Frontal cortex (tissue), 3 donors: ENCODE measurements at regions not wholly inside any gene's neighbourhood (a gene's known extent, or its start where the extent isn't known, plus 50 kb on each side); places are given as distances from the start of the nearest gene placed in this dataset.

ENCODE experiments used
- DNase-seq, 2 donors: peaks; one replicate each; pipeline ENCODE4 v3.0.0; 2012; ENCODE audit warnings: low spot score in 2 of 2
- FAIRE-seq: peaks from 2 replicates; lab custom pipeline; 2012; peaks lifted over from hg19 to GRCh38; lab: Jason Lieb, UNC
- donor health status: control.
- donor health status: control.
- donor health status: control.

- DNase-seq (no peak), FAIRE-seq (no peak)
Measured at GRCh38 chr2:48235076-48235475, 79.4 kb upstream of the FOXN2 start.

- DNase-seq, result no peak
- no peak for FAIRE-seq
Measured at GRCh38 chr2:48238381-48238780, 76.1 kb upstream of the FOXN2 start.

- FAIRE-seq (no peak), DNase-seq (no peak)
Measured at GRCh38 chr2:48240912-48241311, 73.6 kb upstream of the FOXN2 start.

GRCh38 chr2:48247206-48247605 lies 67.3 kb upstream of the FOXN2 start:
- DNase-seq (no peak), FAIRE-seq (no peak)

GRCh38 chr2:48248251-48248933 lies 66.1 kb upstream of the FOXN2 start:
- DNase-seq (peak in 1 of 2 donors; percentile 12), FAIRE-seq (no peak)

GRCh38 chr2:48249025-48249424 lies 65.5 kb upstream of the FOXN2 start:
- FAIRE-seq (no peak), DNase-seq (no peak)

- no peak for FAIRE-seq
- no peak for DNase-seq
Measured at GRCh38 chr2:48249631-48250473, 64.6 kb upstream of the FOXN2 start.

GRCh38 chr2:48250474-48250844 lies 64.0 kb upstream of the FOXN2 start:
- no peak for DNase-seq
- no peak for FAIRE-seq

- no peak for FAIRE-seq
- no peak for DNase-seq
Measured at GRCh38 chr2:48250943-48251342, 63.5 kb upstream of the FOXN2 start.

GRCh38 chr2:48251437-48252148 lies 62.9 kb upstream of the FOXN2 start:
- DNase-seq (no peak), FAIRE-seq (no peak)

GRCh38 chr2:48253301-48253700 lies 61.2 kb upstream of the FOXN2 start:
- FAIRE-seq (no peak), DNase-seq (no peak)

GRCh38 chr2:48254839-48255238 lies 59.6 kb upstream of the FOXN2 start:
- FAIRE-seq (no peak), DNase-seq (no peak)

GRCh38 chr2:48257456-48257855 lies 57.0 kb upstream of the FOXN2 start:
- no peak for DNase-seq
- no peak for FAIRE-seq

- FAIRE-seq, result no peak
Measured at GRCh38 chr2:48258481-48259149, 55.9 kb upstream of the FOXN2 start.

GRCh38 chr2:48259811-48260210 lies 54.7 kb upstream of the FOXN2 start:
- no peak for DNase-seq
- FAIRE-seq, result peak; percentile 56

More at GRCh38 chr2:48258481-48259149, 55.9 kb upstream of the FOXN2 start:
- DNase-seq, result no peak

- DNase-seq (no peak), FAIRE-seq (no peak)
Measured at GRCh38 chr2:48264627-48265026, 49.9 kb upstream of the FOXN2 start.
